ENCODE measurements at regions not wholly inside any gene's neighbourhood (a gene's known extent, or its start where the extent isn't known, plus 50 kb on each side); places are given as distances from the start of the nearest gene placed in this dataset.
"Not testable (repeated sequence)": the region's sequence is repeated elsewhere in the genome, so short reads cannot be mapped to it uniquely, and the experiment has no call there.

- not testable (repeated sequence) for TF ChIP-seq CTCF, POLR2A (IDR thresholded peaks at IDR 0.05)
Measured at GRCh38 chr20:48327848-48328247, 500.0 kb downstream of the PREX1 start.

All from body of pancreas (tissue), 4 donors.